IMR-90 (cell line): ENCODE measurements at regions not wholly inside any gene's neighbourhood (a gene's known extent, or its start where the extent isn't known, plus 50 kb on each side); places are given as distances from the start of the nearest gene placed in this dataset.

ENCODE experiments used
- ATAC-seq: fragments of 200-7000 bp; cut with Tn5 transposase; 2 replicates; pipeline ENCODE4 v1.9.1; 2020; ENCODE audit warnings: low read depth, mild to moderate bottlenecking, moderate library complexity
- BruUV-seq: library from RNA; stranded (reverse); fragments of 400-500 nt; replicated peaks from 2 replicates; lab custom pipeline; 2021; lab: Mats Ljungman, UMichigan
- CTCF ChIA-PET: fragments of 300-600 bp; formaldehyde crosslinking; extraction: SDS; loops from one replicate; lab custom pipeline; 2021; ENCODE audit warnings: antibody characterized with exemption; lab: Yijun Ruan, JAX
- POLR2A ChIA-PET: fragments of 300-600 bp; sonication (Branson Sonifier 250); formaldehyde crosslinking; loops from one replicate; lab custom pipeline; 2022; ENCODE audit warnings: antibody characterized with exemption; ENCODE audit not compliant: unreplicated experiment; lab: Charles Lee
- DNase-seq: peaks from one replicate; pipeline ENCODE4 v3.0.0; 2013
- H2AFZ ChIP-seq: replicated peaks from 2 replicates; pipeline ENCODE3; 2013; ENCODE audit warnings: low read length, mild to moderate bottlenecking; ENCODE audit not compliant: poor library complexity
- H2AK5ac ChIP-seq: 2 replicates; pipeline ENCODE4 v1.6.1; 2013; ENCODE audit warnings: low read depth, low read length, inconsistent platforms
- H2AK9ac ChIP-seq: replicated peaks from 2 replicates; pipeline ENCODE3; 2013; ENCODE audit warnings: mild to moderate bottlenecking, low read depth, low read length, moderate library complexity; ENCODE audit not compliant: poor library complexity
- H2BK120ac ChIP-seq: 2 replicates; pipeline ENCODE4 v1.6.1; 2013; ENCODE audit warnings: low read depth, low read length, inconsistent platforms
- H2BK15ac ChIP-seq: 3 replicates; pipeline ENCODE4 v1.6.1; 2013; ENCODE audit warnings: low read depth, low read length, inconsistent platforms
- H2BK20ac ChIP-seq: 2 replicates; pipeline ENCODE4 v1.6.1; 2013; ENCODE audit warnings: low read depth, mild to moderate bottlenecking, inconsistent platforms, low read length, moderate library complexity
- H2BK5ac ChIP-seq: 2 replicates; pipeline ENCODE4 v1.6.1; 2013; ENCODE audit warnings: mild to moderate bottlenecking, low read depth, low read length, inconsistent platforms; ENCODE audit not compliant: poor library complexity, severe bottlenecking
- H3K14ac ChIP-seq: replicated peaks from 2 replicates; pipeline ENCODE4 v1.6.1; 2013; ENCODE audit warnings: low read depth, low read length, inconsistent platforms
- H3K18ac ChIP-seq: 2 replicates; pipeline ENCODE4 v1.6.1; 2013; ENCODE audit warnings: low read depth, low read length, control low read depth
- H3K23ac ChIP-seq: 2 replicates; pipeline ENCODE4 v1.6.1; 2013; ENCODE audit warnings: low read depth, low read length, inconsistent platforms
- H3K27ac ChIP-seq: 2 replicates; pipeline ENCODE4 v1.5.1; 2013; ENCODE audit warnings: mild to moderate bottlenecking, control low read depth, low read length; ENCODE audit not compliant: insufficient read depth
- H3K27me3 ChIP-seq: 2 replicates; pipeline ENCODE4 v1.6.1; 2013; ENCODE audit warnings: low read length; ENCODE audit not compliant: control insufficient read depth, insufficient read depth
- H3K36me3 ChIP-seq: 2 replicates; pipeline ENCODE4 v1.6.1; 2013; ENCODE audit warnings: low read length, mixed read lengths; ENCODE audit not compliant: control insufficient read depth, insufficient read depth
- H3K4ac ChIP-seq: 2 replicates; pipeline ENCODE4 v1.6.1; 2013; ENCODE audit warnings: low read depth, low read length, inconsistent platforms
- H3K4me1 ChIP-seq: 2 replicates; pipeline ENCODE4 v1.6.1; 2013; ENCODE audit warnings: low read length, mixed read lengths; ENCODE audit not compliant: control insufficient read depth, insufficient read depth
- H3K4me2 ChIP-seq: 2 replicates; pipeline ENCODE4 v1.6.1; 2013; ENCODE audit warnings: low read depth, mild to moderate bottlenecking, control low read depth, low read length, moderate library complexity
- H3K4me3 ChIP-seq: 2 replicates; pipeline ENCODE4 v1.5.1; 2013; ENCODE audit warnings: low read depth, mild to moderate bottlenecking, control low read depth, low read length, moderate library complexity; ENCODE audit not compliant: insufficient read depth
- H3K56ac ChIP-seq: 2 replicates; pipeline ENCODE4 v1.6.1; 2013; ENCODE audit warnings: low read length, inconsistent platforms; ENCODE audit not compliant: insufficient read depth; ENCODE audit errors: extremely low read depth
- H3K79me1 ChIP-seq, 2 experiments: 2 replicates each; pipeline ENCODE4 v1.6.1; 2013; ENCODE audit warnings: low read length in 2 of 2, inconsistent platforms in 1 of 2, low read depth in 1 of 2
- H3K9ac ChIP-seq: 2 replicates; pipeline ENCODE4 v1.6.1; 2013; ENCODE audit warnings: low read depth, low read length, control low read depth
- H3K9me1 ChIP-seq: 2 replicates; pipeline ENCODE4 v1.6.1; 2013; ENCODE audit warnings: low read length, inconsistent platforms; ENCODE audit not compliant: insufficient read depth
- H3K9me3 ChIP-seq: 2 replicates; pipeline ENCODE4 v1.6.1; 2013; ENCODE audit warnings: low read length; ENCODE audit not compliant: control insufficient read depth, insufficient read depth
- H4K20me1 ChIP-seq: 2 replicates; pipeline ENCODE4 v1.6.1; 2013; ENCODE audit warnings: low read length, inconsistent platforms; ENCODE audit not compliant: insufficient read depth
- H4K5ac ChIP-seq: 2 replicates; pipeline ENCODE4 v1.6.1; 2013; ENCODE audit warnings: mild to moderate bottlenecking, low read depth, low read length, control low read depth
- H4K8ac ChIP-seq, 2 experiments: 2 replicates each; pipeline ENCODE4 v1.6.1; 2013; ENCODE audit warnings: low read depth in 2 of 2, low read length in 2 of 2, control low read depth in 1 of 2, inconsistent platforms in 1 of 2
- H4K91ac ChIP-seq: 2 replicates; pipeline ENCODE4 v1.6.1; 2013; ENCODE audit warnings: low read depth, low read length, inconsistent platforms; ENCODE audit not compliant: insufficient read depth
- CEBPB ChIP-seq: IDR thresholded peaks from 2 replicates; pipeline ENCODE4 v1.6.1; 2012; ENCODE audit warnings: low read depth, low read length, improper control_type of control experiment
- CHD1 ChIP-seq: IDR thresholded peaks from 2 replicates; pipeline ENCODE4 v1.6.1; 2012; ENCODE audit warnings: low read depth, low read length, improper control_type of control experiment
- MAZ ChIP-seq: IDR thresholded peaks from 2 replicates; pipeline ENCODE4 v1.6.1; 2012; ENCODE audit warnings: low read depth, mild to moderate bottlenecking, low read length, improper control_type of control experiment, moderate library complexity, borderline replicate concordance
- NFE2L2 ChIP-seq: fragments of 150-350 bp; IDR thresholded peaks from 2 replicates; pipeline ENCODE4 v1.6.1; 2016; ENCODE audit warnings: low read depth, mild to moderate bottlenecking, low read length
- POLR2A ChIP-seq: IDR thresholded peaks from 2 replicates; pipeline ENCODE4 v1.6.1; 2012; ENCODE audit warnings: mild to moderate bottlenecking, low read depth, low read length
- RAD21 ChIP-seq: IDR thresholded peaks from 2 replicates; pipeline ENCODE4 v1.6.1; 2012; ENCODE audit warnings: low read length, improper control_type of control experiment
- RFX5 ChIP-seq: IDR thresholded peaks from 2 replicates; pipeline ENCODE4 v1.8.0; 2012; ENCODE audit warnings: low read depth, mild to moderate bottlenecking, low read length, moderate library complexity
- WGBS, 2 experiments: methylation state at CpG; one replicate each; pipeline versions ENCODE4 v1.1.5 to v1.1.7; 2013; ENCODE audit warnings: missing lambda C conversion rate in 2 of 2; ENCODE audit not compliant: insufficient read length in 1 of 2; ENCODE audit errors: extremely low coverage in 2 of 2; 5-methylcytosine and 5-hydroxymethylcytosine counted together
- dilution Hi-C: fragments of 300-500 bp; cut with HindIII; formaldehyde crosslinking; loops from one replicate; pipeline ENCODE4 v1.14.3; 2018; ENCODE audit warnings: low sequenced_read_pairs; ENCODE audit not compliant: unreplicated experiment
- in situ Hi-C: fragments of 300-500 bp; cut with MboI; formaldehyde crosslinking; loops from 3 replicates; pipeline ENCODE4 v1.14.3; 2019; ENCODE audit warnings: low sequenced_read_pairs, inconsistent platforms, mixed read lengths
- intact Hi-C: fragments of 100-400 bp; cut with micrococcal nuclease; formaldehyde crosslinking; loops from 2 replicates; pipeline ENCODE4 v1.10.0; 2022

DNA sequence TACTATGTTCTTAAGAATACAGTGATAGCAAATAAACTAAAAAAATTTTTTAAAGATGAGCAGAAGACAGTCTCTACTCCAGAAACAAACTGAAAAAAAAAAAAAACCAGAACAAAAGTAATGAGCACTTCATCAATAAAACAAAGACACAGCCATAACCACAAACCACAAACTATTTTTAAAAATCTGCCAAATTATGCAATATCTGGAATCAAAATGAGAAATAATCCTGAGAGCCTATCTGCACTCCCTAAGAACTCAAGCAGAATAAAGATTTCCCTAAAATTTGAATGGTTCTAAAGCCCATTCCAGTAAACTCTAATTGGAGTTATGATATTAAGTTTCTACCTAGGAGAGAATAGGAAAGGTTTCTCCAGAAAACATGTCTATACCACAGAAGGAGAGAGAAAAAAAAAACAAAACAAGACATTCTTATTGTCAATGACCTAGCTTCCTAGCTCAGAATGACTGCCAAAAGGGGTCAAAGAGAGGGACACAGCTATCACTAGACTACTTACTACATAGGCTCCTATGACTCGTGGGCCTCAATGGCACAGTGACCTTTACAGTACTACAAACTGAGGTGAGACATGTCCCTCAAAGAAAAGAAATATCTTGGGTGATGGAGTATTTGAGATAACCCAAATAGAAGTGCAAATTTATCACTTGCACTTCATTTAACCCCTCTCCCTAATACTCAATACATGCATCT is 262.8 kb downstream of the ZEB2 start:
- Histone ChIP-seq H4K91ac (no peak overlapping the region), H3K79me1 (peaks cover 0 to 10% of the 10 kb centered on the region in 2 experiments; a peak in 2 of 4 replicates), H3K27ac (no peak overlapping the region), H3K9ac (no peak overlapping the region), H2BK15ac (no peak overlapping the region), H3K56ac (no peak overlapping the region), H3K14ac (no peak overlapping the region), H3K4me3 (no peak overlapping the region), H3K27me3 (no peaks in the 10 kb centered on the region), H4K5ac (no peak overlapping the region), H4K20me1 (no peaks in the 10 kb centered on the region), H2BK120ac (no peak overlapping the region), H3K9me3 (peaks cover 15% of the 10 kb centered on the region), H2BK20ac (no peak overlapping the region), H2AK9ac (no peak overlapping the region), H4K8ac (no peak overlapping the region), H2AFZ (no peak overlapping the region), H3K18ac (no peak overlapping the region), H2AK5ac (no peak overlapping the region), H3K4me1 (peaks cover 1% of the 10 kb centered on the region; the same call in 1 of the 2 replicates), H3K23ac (no peak overlapping the region), H3K4me2 (no peak overlapping the region), H3K9me1 (no peaks in the 10 kb centered on the region), H2BK5ac (no peak overlapping the region), H3K36me3 (no peaks in the 10 kb centered on the region), H3K4ac (no peak overlapping the region)
- in situ Hi-C loops = no loop called here
- ChIA-PET CTCF (no interaction called here), POLR2A (no interaction called here)
- intact Hi-C loops = no loop called here
- no TSS peak for BruUV-seq
- dilution Hi-C loops = no loop called here
- DNase-seq = peak; percentile 34
- no peak for TF ChIP-seq RAD21
- TF ChIP-seq CEBPB = peak; percentile 64
- no peak for TF ChIP-seq MAZ
- no peak for TF ChIP-seq RFX5
- TF ChIP-seq NFE2L2 = no peak
- TF ChIP-seq CHD1 = no peak
- no peak for TF ChIP-seq POLR2A
- no peak for ATAC-seq
- WGBS, 2 experiments = no CpG with 5 or more reads among the region's 1 CpG
